ENCODE measurements at regions not wholly inside any gene's neighbourhood (a gene's known extent, or its start where the extent isn't known, plus 50 kb on each side); places are given as distances from the start of the nearest gene placed in this dataset.

DNA sequence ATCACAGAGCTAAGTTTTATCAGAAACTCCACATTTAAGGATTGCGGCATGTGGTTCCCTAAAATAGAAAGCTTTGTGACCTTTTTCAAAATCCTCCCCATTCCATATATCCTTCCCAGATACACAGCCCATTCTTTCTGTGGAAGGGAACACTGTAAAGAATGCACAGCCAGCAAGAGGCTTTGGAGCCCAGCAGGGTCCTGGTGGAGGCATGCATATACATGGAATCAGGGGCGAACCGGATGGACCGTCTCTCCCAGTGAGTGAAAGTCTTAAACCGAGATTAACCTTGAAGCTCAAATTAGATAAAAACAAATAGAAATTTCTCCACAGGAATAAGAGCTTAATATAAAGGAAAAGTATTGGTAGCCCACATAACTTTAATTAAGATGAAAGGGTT lies 436.2 kb upstream of the MDFIC2 start:
- TF ChIP-seq, protein P1, sequence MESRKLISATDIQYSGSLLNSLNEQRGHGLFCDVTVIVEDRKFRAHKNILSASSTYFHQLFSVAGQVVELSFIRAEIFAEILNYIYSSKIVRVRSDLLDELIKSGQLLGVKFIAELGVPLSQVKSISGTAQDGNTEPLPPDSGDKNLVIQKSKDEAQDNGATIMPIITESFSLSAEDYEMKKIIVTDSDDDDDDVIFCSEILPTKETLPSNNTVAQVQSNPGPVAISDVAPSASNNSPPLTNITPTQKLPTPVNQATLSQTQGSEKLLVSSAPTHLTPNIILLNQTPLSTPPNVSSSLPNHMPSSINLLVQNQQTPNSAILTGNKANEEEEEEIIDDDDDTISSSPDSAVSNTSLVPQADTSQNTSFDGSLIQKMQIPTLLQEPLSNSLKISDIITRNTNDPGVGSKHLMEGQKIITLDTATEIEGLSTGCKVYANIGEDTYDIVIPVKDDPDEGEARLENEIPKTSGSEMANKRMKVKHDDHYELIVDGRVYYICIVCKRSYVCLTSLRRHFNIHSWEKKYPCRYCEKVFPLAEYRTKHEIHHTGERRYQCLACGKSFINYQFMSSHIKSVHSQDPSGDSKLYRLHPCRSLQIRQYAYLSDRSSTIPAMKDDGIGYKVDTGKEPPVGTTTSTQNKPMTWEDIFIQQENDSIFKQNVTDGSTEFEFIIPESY (IDR thresholded peaks at IDR 0.05) = no peak
- TF ChIP-seq, protein P2, sequence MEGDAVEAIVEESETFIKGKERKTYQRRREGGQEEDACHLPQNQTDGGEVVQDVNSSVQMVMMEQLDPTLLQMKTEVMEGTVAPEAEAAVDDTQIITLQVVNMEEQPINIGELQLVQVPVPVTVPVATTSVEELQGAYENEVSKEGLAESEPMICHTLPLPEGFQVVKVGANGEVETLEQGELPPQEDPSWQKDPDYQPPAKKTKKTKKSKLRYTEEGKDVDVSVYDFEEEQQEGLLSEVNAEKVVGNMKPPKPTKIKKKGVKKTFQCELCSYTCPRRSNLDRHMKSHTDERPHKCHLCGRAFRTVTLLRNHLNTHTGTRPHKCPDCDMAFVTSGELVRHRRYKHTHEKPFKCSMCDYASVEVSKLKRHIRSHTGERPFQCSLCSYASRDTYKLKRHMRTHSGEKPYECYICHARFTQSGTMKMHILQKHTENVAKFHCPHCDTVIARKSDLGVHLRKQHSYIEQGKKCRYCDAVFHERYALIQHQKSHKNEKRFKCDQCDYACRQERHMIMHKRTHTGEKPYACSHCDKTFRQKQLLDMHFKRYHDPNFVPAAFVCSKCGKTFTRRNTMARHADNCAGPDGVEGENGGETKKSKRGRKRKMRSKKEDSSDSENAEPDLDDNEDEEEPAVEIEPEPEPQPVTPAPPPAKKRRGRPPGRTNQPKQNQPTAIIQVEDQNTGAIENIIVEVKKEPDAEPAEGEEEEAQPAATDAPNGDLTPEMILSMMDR (IDR thresholded peaks at IDR 0.05; ENCODE audit: low read depth, low read length, missing input control) = no peak
- TF ChIP-seq EGR1 (IDR thresholded peaks at IDR 0.05; ENCODE audit: low read depth in 2 of 2) = no peak

Data from liver (tissue), 3 donors.